Mammary epithelial cell (primary cell): ENCODE measurements at regions not wholly inside any gene's neighbourhood (a gene's known extent, or its start where the extent isn't known, plus 50 kb on each side); places are given as distances from the start of the nearest gene placed in this dataset.

Source experiments
- CTCF ChIP-seq, 2 donors: IDR thresholded peaks in 1 of 2; conservative IDR thresholded peaks in 1 of 2; 2 replicates each; pipeline ENCODE4 v1.5.1; 2011 to 2012; ENCODE audit warnings: inconsistent platforms in 2 of 2, low read length in 2 of 2, mild to moderate bottlenecking in 2 of 2, control low read depth in 1 of 2, low read depth in 1 of 2; ENCODE audit not compliant: insufficient read depth in 1 of 2; ENCODE audit errors: extremely low read depth in 1 of 2
- EZH2 ChIP-seq: IDR thresholded peaks from 2 replicates; pipeline ENCODE4 v1.6.1; 2012; ENCODE audit warnings: low read length, inconsistent platforms, borderline replicate concordance

- TF ChIP-seq CTCF (conservative IDR thresholded peaks at IDR 0.05 in 1 of 2, IDR thresholded peaks at IDR 0.05 in 1 of 2; ENCODE audit: extremely low read depth in 1 of 2, insufficient read depth in 1 of 2, low read depth in 1 of 2, low read length in 2 of 2) (no peak), EZH2 (no peak)
Measured at GRCh38 chr2:76516861-76517573, 806.3 kb upstream of the GCFC2 start.
